Renal cortex interstitium (tissue), 11 donors: ENCODE measurements at regions not wholly inside any gene's neighbourhood (a gene's known extent, or its start where the extent isn't known, plus 50 kb on each side); places are given as distances from the start of the nearest gene placed in this dataset.

Experiments used
- DNase-seq, 11 donors: peaks; one replicate each; pipeline ENCODE4 v3.0.0-alpha.2; 2013; ENCODE audit warnings: low read depth in 9 of 11, low spot score in 4 of 11; ENCODE audit errors: extremely low read depth in 1 of 11

DNA sequence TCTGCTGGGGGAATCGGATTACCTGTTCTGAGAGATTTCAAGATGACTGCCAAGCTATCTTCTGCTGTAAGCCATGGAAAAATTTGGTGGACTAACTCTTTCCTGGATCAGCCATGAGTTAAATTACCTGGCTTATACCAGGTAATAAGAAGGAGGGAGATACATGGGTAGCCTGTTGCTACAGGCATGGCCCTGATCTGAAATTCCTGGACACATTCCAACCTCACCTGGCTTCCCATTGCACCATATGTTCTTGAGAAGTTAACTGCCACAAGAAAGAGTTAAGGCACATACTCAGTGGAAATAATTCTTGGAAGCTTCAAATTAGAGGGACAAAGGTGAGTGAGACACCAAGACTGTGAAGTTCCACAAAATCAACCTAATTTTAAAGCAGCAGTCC, 371.3 kb downstream of the ACTL7B start:
- DNase-seq = no peak

DNA sequence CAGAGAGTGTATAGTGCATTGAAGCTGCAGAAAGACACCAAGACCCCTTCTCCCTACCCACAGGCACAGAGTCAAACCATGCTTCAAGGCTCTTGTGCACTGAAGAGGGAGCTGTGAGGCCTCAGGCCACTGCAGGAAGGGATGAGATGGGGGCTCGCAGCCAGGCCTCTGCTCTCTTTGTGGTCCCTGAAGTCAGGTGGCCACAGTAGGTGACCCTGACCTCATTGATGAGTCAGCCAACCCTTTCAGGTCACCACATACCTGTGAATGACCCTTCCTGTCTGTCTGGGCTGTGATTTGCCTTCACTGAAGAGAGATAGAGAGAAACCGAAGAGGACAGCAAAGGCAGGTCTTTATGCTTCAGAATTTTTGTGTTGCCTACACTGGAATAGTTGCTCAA, 372.1 kb downstream of the ACTL7B start:
- DNase-seq = no peak

DNA sequence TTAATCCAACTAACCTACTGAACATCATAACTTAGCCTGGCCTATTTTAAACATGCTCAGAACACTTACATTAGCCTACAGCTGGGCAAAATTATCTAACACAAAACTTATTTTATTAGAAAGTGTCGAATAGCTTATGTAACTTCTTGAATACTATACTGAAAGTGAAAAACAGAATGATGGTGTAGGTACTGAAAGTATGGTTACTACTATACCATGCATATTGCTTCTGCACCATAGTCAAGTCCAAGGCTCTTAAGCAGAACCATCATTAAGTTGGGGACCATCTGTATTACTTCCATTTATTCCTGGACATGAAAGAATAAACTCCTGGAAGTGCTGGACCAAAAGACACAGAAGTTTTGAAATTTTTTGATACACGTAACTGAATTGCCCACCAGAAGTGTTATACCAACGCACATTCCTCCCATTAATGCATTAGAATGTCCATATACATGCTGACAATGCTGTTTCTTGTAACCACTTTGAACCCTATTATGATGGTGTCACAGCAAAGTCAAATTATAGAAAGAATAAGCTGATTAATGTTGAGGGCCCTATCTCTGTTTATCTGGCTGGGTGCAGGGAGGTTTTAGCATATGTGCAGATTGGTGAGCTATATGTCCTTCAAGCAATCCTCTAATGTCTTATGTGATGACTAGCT, 375.7 kb downstream of the ACTL7B start:
- no peak for DNase-seq

DNA sequence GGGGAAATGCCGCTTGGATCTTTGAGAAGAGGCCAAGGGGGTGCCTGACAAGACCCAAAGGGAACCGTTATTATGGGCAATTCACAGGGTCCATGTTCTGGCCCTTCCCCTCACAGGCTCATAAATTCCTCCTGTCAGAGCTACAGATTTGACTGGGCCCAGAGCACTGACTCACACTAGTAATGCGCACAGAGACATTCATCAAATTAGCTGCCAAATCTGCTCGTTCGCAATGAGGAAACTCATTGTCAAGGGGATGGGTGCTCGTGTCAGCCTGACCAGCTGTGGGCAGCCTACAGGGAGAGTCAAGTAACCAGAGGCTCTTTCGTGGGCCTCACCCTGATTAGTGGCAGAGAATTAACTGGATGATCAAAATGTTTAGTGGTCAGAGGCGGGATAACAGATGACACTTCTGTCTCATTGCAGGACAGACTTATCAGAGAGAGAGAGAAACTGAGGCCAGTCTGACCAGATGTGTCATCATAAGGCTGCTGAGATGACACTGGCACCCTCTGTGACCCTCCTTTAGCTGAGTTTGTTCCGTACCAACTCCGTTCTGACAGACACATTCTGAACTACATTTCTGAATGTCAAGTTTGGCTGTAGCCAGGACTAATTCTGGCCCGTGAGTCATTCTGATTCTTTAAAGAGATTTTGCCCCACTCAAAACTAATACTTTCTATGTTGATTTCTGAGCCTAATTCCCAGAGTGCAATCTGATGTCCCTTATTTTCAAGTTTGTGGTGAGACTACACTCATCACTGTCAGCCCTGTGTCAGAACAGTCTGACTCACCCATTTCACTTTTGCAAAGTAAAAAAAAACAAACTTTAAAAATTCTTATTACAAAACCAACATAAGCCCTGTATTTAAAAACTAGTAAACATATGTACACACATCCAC, 377.1 kb downstream of the ACTL7B start:
- DNase-seq = no peak

DNA sequence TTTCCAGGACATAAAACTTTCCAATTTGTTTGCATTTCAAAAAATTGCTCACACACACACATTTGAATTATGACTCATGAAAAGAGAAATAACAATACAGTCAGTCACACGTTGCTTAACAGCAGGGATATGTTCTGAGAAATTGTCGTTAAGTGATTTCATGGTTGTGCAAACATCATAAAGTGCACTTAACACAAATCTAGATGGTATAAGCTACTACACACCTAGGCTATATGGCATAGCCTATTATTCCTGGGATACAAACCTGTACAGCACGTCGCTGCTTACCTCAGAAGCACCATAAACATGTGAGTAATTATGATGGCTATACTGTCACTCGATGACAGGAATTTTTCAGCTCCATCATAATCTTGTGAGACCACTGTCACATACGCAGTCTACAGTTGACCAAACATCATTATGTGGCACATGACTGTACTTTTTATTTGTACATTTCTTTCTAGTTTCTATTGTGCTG, 378.2 kb downstream of the ACTL7B start:
- DNase-seq = no peak

DNA sequence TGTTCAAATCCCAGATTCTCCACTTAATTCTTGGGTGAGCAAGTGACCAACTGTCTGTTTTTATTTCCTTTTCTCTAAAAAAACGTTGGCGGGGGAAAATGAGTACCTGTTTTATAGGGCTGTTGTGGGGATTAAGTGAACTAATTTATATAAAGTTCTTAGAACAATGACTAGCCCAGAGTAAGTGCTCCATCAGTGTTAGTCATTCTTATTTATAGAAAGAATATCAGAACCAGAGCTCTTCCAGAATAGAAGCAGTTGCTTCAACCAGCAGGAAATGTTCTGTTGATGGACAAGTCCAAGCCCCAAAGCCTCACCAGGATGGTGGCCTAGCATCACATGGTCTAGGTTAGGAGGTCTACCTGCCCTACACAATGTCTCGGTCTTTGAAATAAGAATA, 379.2 kb downstream of the ACTL7B start:
- DNase-seq = no peak

DNA sequence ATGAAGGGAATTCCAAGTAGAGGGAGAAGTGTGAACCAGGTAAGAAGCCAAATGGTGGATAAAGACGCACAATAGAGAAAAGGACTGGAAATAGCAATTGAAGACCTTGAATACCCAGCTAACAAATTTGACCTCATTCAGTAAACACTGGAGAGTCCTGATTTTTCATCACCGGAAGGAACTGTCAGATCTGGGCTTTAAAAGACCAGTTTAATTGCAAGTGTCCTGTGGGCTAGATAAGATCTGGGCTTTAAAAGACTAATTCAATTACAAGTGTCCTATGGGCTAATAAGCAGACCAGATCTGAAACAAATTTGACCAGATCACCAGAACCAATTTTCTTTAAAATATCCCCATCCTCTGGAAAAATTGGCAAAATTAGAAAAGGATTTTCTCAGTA, 380.0 kb downstream of the ACTL7B start:
- no peak for DNase-seq

DNA sequence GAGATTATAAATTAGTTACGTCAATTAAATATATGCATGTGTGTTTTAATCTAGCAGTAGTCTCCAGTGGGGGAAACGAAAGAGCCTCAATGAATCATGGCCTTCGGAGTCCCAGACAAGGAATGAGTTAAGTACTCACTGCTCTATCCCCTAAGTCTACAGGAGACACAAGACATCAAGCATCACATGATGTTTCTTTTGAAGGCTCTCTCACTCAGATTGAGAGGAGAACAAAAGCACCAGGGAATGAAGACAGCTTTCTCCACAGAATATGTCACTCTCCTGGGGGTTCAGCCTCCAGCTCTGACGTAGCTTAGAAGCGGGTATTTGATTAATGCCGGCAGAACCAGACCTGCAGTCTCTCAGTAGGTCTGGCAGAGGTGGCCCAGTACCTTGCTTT, 381.4 kb downstream of the ACTL7B start:
- DNase-seq = peak in 3 of 11 donors; percentile 1 to 2 (median 1)

DNA sequence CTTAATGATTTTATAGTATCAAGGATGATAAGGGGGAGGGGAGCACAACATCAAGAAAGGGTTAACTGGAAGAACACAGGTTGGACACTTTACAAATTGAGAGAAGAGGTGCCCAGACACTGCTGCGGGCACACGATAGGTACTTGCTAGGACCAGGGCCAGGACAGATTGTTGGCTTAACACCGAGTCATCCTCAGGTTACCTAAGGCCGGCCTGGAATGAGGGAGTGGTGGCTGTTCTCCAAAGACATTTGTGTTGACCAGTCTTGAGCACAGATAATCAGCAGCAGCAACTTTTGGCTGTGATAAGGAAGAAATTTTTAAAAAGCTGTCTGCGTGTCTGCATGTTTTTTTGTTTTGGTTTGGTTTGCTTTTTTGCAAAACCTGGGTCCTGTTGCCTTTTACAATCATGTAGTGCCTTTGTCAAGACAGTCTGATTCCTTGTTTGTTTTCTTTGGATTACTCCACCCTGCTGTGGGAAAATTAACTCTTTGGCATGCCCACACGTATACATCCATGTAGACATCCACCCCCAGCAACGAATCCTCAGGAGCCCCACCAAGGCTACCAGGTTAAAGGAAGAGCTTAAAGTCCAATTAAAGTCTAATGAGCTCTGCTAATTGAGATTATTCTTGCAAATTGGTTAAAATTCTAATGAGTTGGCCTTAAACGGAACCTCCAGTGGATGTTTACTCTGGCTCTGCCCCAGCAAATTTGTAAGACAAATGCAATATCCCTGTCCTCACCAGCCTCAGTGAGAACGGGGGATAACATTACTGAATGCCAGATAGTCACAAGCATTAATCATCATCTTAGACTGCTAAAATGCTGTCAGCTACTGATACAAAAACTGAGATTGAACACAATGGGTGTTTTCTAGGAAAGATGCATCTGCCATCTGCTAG, 382.3 kb downstream of the ACTL7B start:
- DNase-seq = peak in 3 of 11 donors; percentile 3 to 18 (median 13)

DNA sequence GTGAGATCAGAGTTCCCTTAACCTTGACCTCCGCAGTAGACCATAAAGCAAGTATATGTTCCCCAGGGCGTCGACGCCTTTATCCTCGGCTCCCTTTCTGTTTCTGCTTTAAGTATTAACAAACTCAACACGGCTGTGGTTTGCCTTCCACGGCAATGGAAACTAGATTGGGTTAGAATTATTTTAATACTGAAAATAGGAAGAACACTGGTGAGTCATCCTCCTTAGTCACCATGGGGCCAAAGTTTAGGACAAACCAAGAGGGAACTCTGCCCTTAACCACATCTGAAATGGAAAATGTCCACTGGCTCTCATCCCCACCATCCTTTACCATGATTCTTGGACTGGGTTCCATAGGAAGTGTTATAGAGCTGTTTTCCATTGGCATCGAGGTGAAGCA, 386.1 kb downstream of the ACTL7B start:
- DNase-seq = no peak

DNA sequence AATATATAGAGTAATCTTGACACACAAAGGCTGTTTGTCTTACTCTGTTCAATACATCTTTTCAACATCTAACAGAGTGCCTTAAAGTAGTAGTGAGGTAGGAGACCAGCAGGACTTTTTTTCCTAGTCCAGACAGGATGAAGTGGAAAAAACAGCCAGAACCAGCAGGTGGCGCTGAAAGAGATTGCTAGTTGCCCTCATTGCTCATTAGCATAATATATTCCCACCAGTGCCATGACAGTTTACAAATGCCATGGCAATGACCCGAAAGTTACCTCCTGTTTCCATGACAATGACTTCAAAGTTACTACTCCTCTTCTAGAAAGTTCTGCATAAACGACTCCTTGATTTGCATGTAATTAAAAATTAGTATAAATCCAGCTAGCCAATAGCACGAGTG, 387.4 kb downstream of the ACTL7B start:
- DNase-seq = no peak

DNA sequence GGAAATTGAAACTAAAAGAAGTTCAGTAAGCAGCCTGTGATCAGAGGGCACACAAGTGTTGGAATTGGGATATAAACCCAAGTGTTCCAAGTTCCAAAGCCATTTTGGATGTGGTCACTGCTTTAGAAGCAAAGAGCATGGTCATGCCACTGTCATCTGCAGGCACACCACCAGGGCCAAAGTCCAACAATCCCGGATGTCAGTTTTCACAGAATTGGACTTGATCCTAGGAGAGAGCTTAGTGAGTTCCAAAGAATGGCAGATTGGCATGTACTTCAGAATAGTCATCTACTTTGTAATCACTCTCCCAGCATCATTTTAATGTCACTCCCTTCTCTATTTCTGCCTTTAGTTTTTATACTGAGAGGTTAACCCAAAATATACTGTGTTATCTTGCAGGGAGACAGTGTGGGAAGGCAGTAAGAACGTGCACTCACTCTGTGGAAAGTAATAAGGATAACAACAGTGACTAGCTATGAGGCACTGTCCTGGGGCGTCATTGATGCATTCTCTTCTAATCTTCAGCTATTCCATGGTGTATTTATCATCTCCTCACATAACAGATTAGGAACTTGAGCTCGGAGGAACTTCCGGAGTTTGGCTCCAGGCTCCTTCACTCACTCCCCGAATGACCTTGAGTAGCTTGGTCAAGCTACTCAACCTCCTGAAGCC, 388.0 kb downstream of the ACTL7B start:
- DNase-seq = no peak

DNA sequence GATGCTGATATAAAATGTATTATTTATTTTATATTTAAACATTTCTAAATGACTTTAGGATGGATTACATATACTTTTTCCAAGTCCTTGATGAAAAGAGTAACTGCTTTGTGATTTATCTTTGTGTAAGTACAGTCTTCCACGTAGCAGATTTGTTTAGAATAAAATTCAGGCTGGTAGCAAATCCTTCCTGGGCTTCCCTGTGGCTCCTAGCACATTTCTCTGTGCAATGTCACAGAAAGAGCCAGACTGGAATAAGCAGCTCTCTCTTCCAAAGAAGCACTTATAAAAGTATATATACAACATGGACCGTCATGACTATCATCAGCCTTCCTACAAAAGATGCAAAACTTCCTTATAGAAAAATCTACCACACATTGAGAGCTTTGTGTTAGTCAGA, 388.6 kb downstream of the ACTL7B start:
- DNase-seq = no peak

DNA sequence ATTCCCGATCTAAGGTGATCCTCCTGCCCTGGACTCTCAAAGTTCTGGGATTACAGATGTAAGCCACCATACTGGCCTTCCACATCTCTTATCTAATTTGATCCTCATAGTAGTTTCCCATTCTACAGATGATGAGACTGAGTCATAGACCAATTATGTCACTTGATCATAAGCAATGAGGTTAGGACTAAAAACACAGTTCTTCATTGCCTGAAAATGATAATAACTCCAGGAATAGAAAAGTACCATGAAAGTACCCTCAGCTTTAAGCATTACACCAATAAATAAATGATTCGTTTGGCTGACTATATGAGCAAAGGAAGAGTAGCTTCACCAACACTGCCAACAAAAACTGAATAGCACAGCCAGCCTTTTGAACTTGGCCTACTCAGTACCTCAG, 389.5 kb downstream of the ACTL7B start:
- no peak for DNase-seq

DNA sequence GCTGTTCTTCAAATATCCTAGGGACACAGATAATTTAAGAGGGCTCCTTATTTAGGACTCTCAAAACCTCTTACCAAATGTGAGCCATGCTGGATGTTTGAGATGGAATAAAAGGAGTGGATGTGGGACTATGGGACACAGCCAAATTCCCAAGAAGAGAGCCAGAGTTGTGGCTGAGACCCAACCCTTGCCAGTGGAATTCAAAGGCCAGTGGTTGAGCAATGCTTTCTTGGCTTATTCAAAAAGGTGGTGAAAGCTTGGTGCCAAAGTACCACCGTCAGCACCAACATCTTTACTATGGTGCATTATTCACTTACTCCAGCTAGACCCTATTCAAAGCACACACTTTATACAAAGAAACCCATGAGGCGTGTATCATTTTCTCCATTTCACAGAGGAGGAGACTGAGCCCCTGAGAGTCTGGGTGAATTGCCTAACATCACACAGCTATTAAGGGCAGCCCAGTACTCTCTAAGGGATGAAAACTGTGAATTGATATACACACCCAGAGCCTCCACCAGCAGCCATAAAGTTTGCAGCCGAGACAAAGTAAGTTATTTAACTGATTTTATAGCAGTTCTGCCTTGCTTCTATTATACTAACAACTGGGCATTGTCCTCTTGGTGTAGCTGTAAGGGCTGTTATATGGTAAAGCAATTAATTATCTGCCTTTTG, 391.7 kb downstream of the ACTL7B start:
- no peak for DNase-seq

DNA sequence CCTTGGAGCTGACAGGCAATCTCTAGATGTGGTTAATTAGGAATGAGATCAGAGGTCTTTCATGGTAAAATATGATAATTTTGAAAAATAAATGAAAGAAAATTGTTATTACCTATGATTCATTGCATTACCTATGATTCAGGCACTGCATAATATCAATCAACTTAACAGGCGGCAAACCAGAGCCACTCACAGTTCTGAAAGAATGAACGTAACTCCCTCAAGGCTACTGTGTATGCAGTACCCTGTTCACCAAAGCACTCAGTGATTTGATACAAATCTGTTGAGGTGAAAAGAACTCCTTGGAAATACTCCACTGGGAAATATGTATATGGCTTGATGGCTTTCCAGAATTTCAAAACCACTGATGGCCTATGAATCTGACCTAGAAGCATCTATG, 398.9 kb downstream of the ACTL7B start:
- DNase-seq = no peak

DNA sequence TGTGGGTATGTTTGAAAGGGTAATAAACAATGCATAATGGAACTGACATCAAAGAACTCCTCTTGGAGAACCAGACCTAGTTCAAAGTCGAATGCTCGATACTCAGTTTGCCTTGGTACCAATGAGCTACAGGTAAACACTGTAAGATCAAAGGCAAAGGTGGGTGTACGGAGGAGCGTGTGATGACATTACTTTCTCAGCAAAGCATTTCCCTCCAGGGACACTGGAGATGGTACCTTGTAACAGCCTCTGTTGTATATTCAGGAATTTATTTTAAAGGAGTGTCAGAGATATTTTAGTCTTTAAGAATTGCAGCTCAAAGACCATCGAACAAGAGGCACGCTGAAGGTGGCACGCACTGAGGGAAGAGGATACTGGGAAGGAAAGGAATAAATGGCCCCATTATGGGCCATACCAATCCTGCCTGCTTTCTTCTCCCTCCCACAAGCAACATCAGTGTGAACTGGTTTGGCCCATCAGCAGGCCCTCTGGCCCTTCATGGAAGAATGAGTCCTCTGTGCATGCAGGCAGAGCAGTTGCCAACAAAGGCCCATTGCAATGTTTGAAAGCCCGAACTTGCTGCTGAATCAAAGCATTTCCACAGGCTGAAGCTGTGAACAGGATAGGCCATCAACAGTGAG, 410.2 kb downstream of the ACTL7B start:
- DNase-seq = no peak
